H1 (cell line): ENCODE measurements at regions not wholly inside any gene's neighbourhood (a gene's known extent, or its start where the extent isn't known, plus 50 kb on each side); places are given as distances from the start of the nearest gene placed in this dataset.

Experiments
- CTCF ChIA-PET: fragments of 300-600 bp; sonication (Branson Sonifier 250); formaldehyde crosslinking; loops from one replicate; lab custom pipeline; 2021; ENCODE audit not compliant: partially characterized antibody; lab: Charles Lee
- POLR2A ChIA-PET: fragments of 300-600 bp; sonication (Branson Sonifier 250); formaldehyde crosslinking; loops from one replicate; lab custom pipeline; 2021; ENCODE audit warnings: inconsistent platforms; ENCODE audit not compliant: partially characterized antibody; lab: Charles Lee
- DNase-seq, 2 experiments: peaks; one replicate each; pipeline versions ENCODE4 v3.0.0 to v3.0.0-alpha.2; 2010 to 2022; ENCODE audit warnings: low spot score in 2 of 2, low read depth in 1 of 2, mixed read lengths in 1 of 2
- FAIRE-seq: peaks from 2 replicates; lab custom pipeline; 2011; peaks lifted over from hg19 to GRCh38; lab: Jason Lieb, UNC
- H2AFZ ChIP-seq: 2 replicates; pipeline ENCODE4 v1.8.1; 2012; ENCODE audit warnings: low read length, inconsistent platforms
- H2AK5ac ChIP-seq: 2 replicates; pipeline ENCODE4 v1.6.1; 2013; ENCODE audit warnings: low read depth, low read length
- H2BK120ac ChIP-seq: replicated peaks from 2 replicates; pipeline ENCODE3; 2013; ENCODE audit warnings: low read depth, low read length, inconsistent platforms
- H2BK12ac ChIP-seq: 2 replicates; pipeline ENCODE4 v1.6.1; 2013; ENCODE audit warnings: low read depth, low read length
- H2BK15ac ChIP-seq: 2 replicates; pipeline ENCODE4 v1.6.1; 2013; ENCODE audit warnings: low read length
- H2BK20ac ChIP-seq: 2 replicates; pipeline ENCODE4 v1.6.1; 2013; ENCODE audit warnings: low read length
- H2BK5ac ChIP-seq: 2 replicates; pipeline ENCODE4 v1.6.1; 2013; ENCODE audit warnings: low read depth, low read length
- H3K14ac ChIP-seq: 2 replicates; pipeline ENCODE4 v1.6.1; 2013; ENCODE audit warnings: inconsistent platforms; ENCODE audit not compliant: insufficient read length
- H3K18ac ChIP-seq: 2 replicates; pipeline ENCODE4 v1.6.1; 2013; ENCODE audit warnings: low read length; ENCODE audit errors: extremely low read depth
- H3K23ac ChIP-seq: 2 replicates; pipeline ENCODE4 v1.6.1; 2013; ENCODE audit warnings: inconsistent platforms; ENCODE audit not compliant: insufficient read length
- H3K23me2 ChIP-seq: 2 replicates; pipeline ENCODE4 v1.6.1; 2013; ENCODE audit warnings: low read depth, low read length
- H3K27ac ChIP-seq: 2 replicates; pipeline ENCODE4 v1.6.1; 2011; ENCODE audit warnings: low read depth, low read length, inconsistent platforms
- H3K27me3 ChIP-seq, 4 experiments: replicated peaks in 1 of 4; 1 replicate in 1 of 4; 2 replicates in 3 of 4; pipeline versions ENCODE4 v1.6.1 to v1.8.1; 2011 to 2013; ENCODE audit warnings: low read length in 3 of 4, mild to moderate bottlenecking in 3 of 4, inconsistent platforms in 2 of 4, mixed read lengths in 2 of 4, moderate library complexity in 1 of 4; ENCODE audit not compliant: control insufficient read depth in 3 of 4, insufficient read depth in 3 of 4; ENCODE audit errors: extremely low read depth in 1 of 4
- H3K36me3 ChIP-seq, 4 experiments: 2 replicates each; pipeline versions ENCODE4 v1.6.1 to v1.8.1; 2011 to 2013; ENCODE audit warnings: mild to moderate bottlenecking in 4 of 4, low read length in 3 of 4, moderate library complexity in 2 of 4, control low read depth in 1 of 4, inconsistent platforms in 1 of 4; ENCODE audit not compliant: insufficient read depth in 4 of 4, control insufficient read depth in 2 of 4
- H3K4ac ChIP-seq: replicated peaks from 2 replicates; pipeline ENCODE3; 2013; ENCODE audit warnings: low read length, low read depth, mixed read lengths, inconsistent platforms; ENCODE audit not compliant: insufficient read length
- H3K4me1 ChIP-seq, 4 experiments: replicated peaks in 1 of 4; 1 replicate in 1 of 4; 2 replicates in 3 of 4; pipeline versions ENCODE4 v1.6.1 to v1.8.1; 2011 to 2013; ENCODE audit warnings: low read length in 3 of 4, inconsistent platforms in 2 of 4, mixed read lengths in 1 of 4; ENCODE audit not compliant: insufficient read depth in 4 of 4, control insufficient read depth in 3 of 4
- H3K4me2 ChIP-seq, 2 experiments: 2 replicates each; pipeline versions ENCODE4 v1.6.1 to v1.8.1; 2011 to 2013; ENCODE audit warnings: low read depth in 2 of 2, low read length in 2 of 2, control low read depth in 1 of 2, inconsistent platforms in 1 of 2, mild to moderate bottlenecking in 1 of 2; ENCODE audit not compliant: insufficient read depth in 1 of 2
- H3K4me3 ChIP-seq, 4 experiments: fragments of 200-600, 300-600 bp in 1 of 4; sonication (generic), shearing (Covaris generic), sonication (Bioruptor Twin) in 1 of 4; 2 replicates each; pipeline versions ENCODE4 v1.5.1 to v1.8.1; 2011 to 2016; ENCODE audit warnings: low read length in 4 of 4, low read depth in 3 of 4, control low read depth in 2 of 4, inconsistent platforms in 2 of 4, mild to moderate bottlenecking in 2 of 4, mixed read lengths in 1 of 4, moderate library complexity in 1 of 4; ENCODE audit not compliant: insufficient read depth in 2 of 4; ENCODE audit errors: extremely low read depth in 1 of 4
- H3K56ac ChIP-seq: replicated peaks from 2 replicates; pipeline ENCODE3; 2013; ENCODE audit warnings: low read depth, mild to moderate bottlenecking, mixed read lengths, low read length, inconsistent platforms; ENCODE audit not compliant: insufficient read length
- H3K79me1 ChIP-seq: 2 replicates; pipeline ENCODE4 v1.6.1; 2013; ENCODE audit warnings: low read depth, low read length, control low read depth
- H3K79me2 ChIP-seq, 2 experiments: 2 replicates each; pipeline versions ENCODE4 v1.6.1 to v1.8.1; 2012 to 2013; ENCODE audit warnings: low read length in 2 of 2, mild to moderate bottlenecking in 2 of 2, inconsistent platforms in 1 of 2; ENCODE audit not compliant: insufficient read depth in 2 of 2, control insufficient read depth in 1 of 2
- H3K9ac ChIP-seq, 4 experiments: replicated peaks in 1 of 4; 1 replicate in 1 of 4; 2 replicates in 3 of 4; pipeline versions ENCODE4 v1.6.1 to v1.8.1; 2011 to 2013; ENCODE audit warnings: low read depth in 3 of 4, low read length in 3 of 4, control low read depth in 2 of 4, mild to moderate bottlenecking in 2 of 4, moderate library complexity in 2 of 4, inconsistent platforms in 1 of 4; ENCODE audit errors: extremely low read depth in 1 of 4
- H3K9me3 ChIP-seq, 2 experiments: 2 replicates each; pipeline versions ENCODE4 v1.6.1 to v1.8.1; 2012 to 2013; ENCODE audit warnings: mild to moderate bottlenecking in 2 of 2, moderate library complexity in 2 of 2, control low read depth in 1 of 2, inconsistent platforms in 1 of 2, low read depth in 1 of 2, low read length in 1 of 2, mixed read lengths in 1 of 2; ENCODE audit not compliant: insufficient read depth in 2 of 2
- H4K20me1 ChIP-seq, 2 experiments: replicated peaks in 1 of 2; 2 replicates each; pipeline versions ENCODE3 to v1.8.1; 2011 to 2013; ENCODE audit warnings: inconsistent platforms in 2 of 2, low read length in 2 of 2, mild to moderate bottlenecking in 1 of 2; ENCODE audit not compliant: insufficient read depth in 2 of 2, control insufficient read depth in 1 of 2
- H4K5ac ChIP-seq: 2 replicates; pipeline ENCODE4 v1.6.1; 2013; ENCODE audit warnings: low read length, low read depth, mixed read lengths, inconsistent platforms; ENCODE audit not compliant: insufficient read length
- H4K8ac ChIP-seq: 2 replicates; pipeline ENCODE4 v1.8.0; 2013; ENCODE audit warnings: mild to moderate bottlenecking, moderate library complexity, low read length, inconsistent platforms; ENCODE audit not compliant: insufficient read depth; ENCODE audit errors: extremely low read depth
- H4K91ac ChIP-seq: replicated peaks from 2 replicates; pipeline ENCODE3; 2013; ENCODE audit warnings: low read length, mixed read lengths, inconsistent platforms; ENCODE audit not compliant: insufficient read length
- GABPA ChIP-seq: IDR thresholded peaks from 2 replicates; pipeline ENCODE4 v1.6.1; 2011; ENCODE audit warnings: mild to moderate bottlenecking, low read length, moderate library complexity, borderline replicate concordance; ENCODE audit not compliant: insufficient read depth
- HDAC2 ChIP-seq, 2 experiments: fragments of 300-600 bp in 1 of 2; sonication (generic) in 1 of 2; IDR thresholded peaks; 2 replicates each; pipeline ENCODE4 v1.6.1; 2011 to 2012; ENCODE audit warnings: low read depth in 2 of 2, low read length in 2 of 2, mild to moderate bottlenecking in 2 of 2, moderate library complexity in 2 of 2, borderline replicate concordance in 1 of 2, inconsistent platforms in 1 of 2
- JUND ChIP-seq: IDR thresholded peaks from 2 replicates; pipeline ENCODE4 v1.6.1; 2011; ENCODE audit warnings: mild to moderate bottlenecking, improper control_type of control experiment, low read length
- MAFK ChIP-seq: IDR thresholded peaks from 2 replicates; pipeline ENCODE4 v1.6.1; 2012; ENCODE audit warnings: low read depth, mild to moderate bottlenecking, improper control_type of control experiment, low read length
- NRF1 ChIP-seq: IDR thresholded peaks from 2 replicates; pipeline ENCODE4 v1.6.1; 2011; ENCODE audit warnings: mild to moderate bottlenecking, low read depth, low read length, improper control_type of control experiment
- PHF8 ChIP-seq: fragments of 200-600 bp; sonication (generic); conservative IDR thresholded peaks from 2 replicates; pipeline ENCODE4 v1.7.1; 2012; ENCODE audit warnings: low read depth, mild to moderate bottlenecking, inconsistent platforms, low read length, moderate library complexity
- RAD21 ChIP-seq, 2 experiments: IDR thresholded peaks in 1 of 2; conservative IDR thresholded peaks in 1 of 2; 2 replicates each; pipeline ENCODE4 v1.6.1; 2011; ENCODE audit warnings: low read depth in 2 of 2, low read length in 2 of 2, improper control_type of control experiment in 1 of 2, inconsistent platforms in 1 of 2, mild to moderate bottlenecking in 1 of 2, moderate library complexity in 1 of 2
- SUZ12 ChIP-seq: fragments of 200-600 bp; sonication (generic); IDR thresholded peaks from 2 replicates; pipeline ENCODE4 v1.6.1; 2012; ENCODE audit warnings: mild to moderate bottlenecking, inconsistent platforms, low read length, moderate library complexity, mixed read lengths
- TBP ChIP-seq: IDR thresholded peaks from 2 replicates; pipeline ENCODE4 v1.6.1; 2011; ENCODE audit warnings: low read depth, low read length, improper control_type of control experiment
- WGBS, 2 experiments: shearing (Covaris generic) in 1 of 2; methylation state at CpG; one replicate each; pipeline versions ENCODE4 v1.1.6 to v1.1.7; 2013 to 2015; ENCODE audit warnings: low lambda C conversion rate in 2 of 2, mixed read lengths in 2 of 2, inconsistent platforms in 1 of 2, low coverage in 1 of 2, missing lambda C conversion rate in 1 of 2; ENCODE audit not compliant: insufficient replicate concordance in 2 of 2, insufficient coverage in 1 of 2, insufficient read length in 1 of 2; ENCODE audit errors: extremely low coverage in 1 of 2, missing lambda C conversion rate in 1 of 2; 5-methylcytosine and 5-hydroxymethylcytosine counted together
- TF ChIP-seq, protein P1 (sequence below): IDR thresholded peaks from 2 replicates; pipeline ENCODE4 v1.6.1; 2011; ENCODE audit warnings: low read depth, mild to moderate bottlenecking, low read length; ENCODE audit not compliant: insufficient read depth
- TF ChIP-seq, protein P2 (sequence below): IDR thresholded peaks from 2 replicates; pipeline ENCODE4 v1.6.1; 2012; ENCODE audit warnings: inconsistent platforms
- TF ChIP-seq, protein P3 (sequence below): IDR thresholded peaks from 2 replicates; pipeline ENCODE4 v1.6.1; 2012; ENCODE audit warnings: inconsistent platforms

GRCh38 chr7:21070571-21071090 lies 283.9 kb upstream of the SP8 start:
- H3K9me3 ChIP-seq, result no peaks in the 10 kb centered on the region
- H3K4me3 ChIP-seq, result no peak overlapping the region
- H3K23ac ChIP-seq, result no peak overlapping the region
- H2BK5ac ChIP-seq, result no peak overlapping the region
- H3K4ac ChIP-seq, result no peak overlapping the region
- no peaks in the 10 kb centered on the region for H3K36me3 ChIP-seq
- ChIA-PET POLR2A (no interaction called here), CTCF (no interaction called here)
- no peak overlapping the region for H3K27ac ChIP-seq
- H3K56ac ChIP-seq, result no peak overlapping the region
- no peak overlapping the region for H3K18ac ChIP-seq
- no peak overlapping the region for H3K14ac ChIP-seq
- no peak overlapping the region for H2BK20ac ChIP-seq
- no peak overlapping the region for H4K91ac ChIP-seq
- no peak overlapping the region for H2AK5ac ChIP-seq
- H4K5ac ChIP-seq, result no peak overlapping the region
- H3K4me1 ChIP-seq, result peaks cover 0 to 2% (median 0%) of the 10 kb centered on the region in 4 experiments; a peak in 2 of 7 replicates
- no peaks in the 10 kb centered on the region for H4K20me1 ChIP-seq
- no peaks in the 10 kb centered on the region for H3K79me2 ChIP-seq
- no peak overlapping the region for H3K9ac ChIP-seq
- H3K79me1 ChIP-seq, result no peaks in the 10 kb centered on the region
- H2BK15ac ChIP-seq, result no peak overlapping the region
- H3K4me2 ChIP-seq, result no peak overlapping the region
- no peak overlapping the region for H4K8ac ChIP-seq
- H3K27me3 ChIP-seq, result no peaks in the 10 kb centered on the region
- H2BK12ac ChIP-seq, result no peak overlapping the region
- H3K23me2 ChIP-seq, result no peaks in the 10 kb centered on the region
- H2AFZ ChIP-seq, result no peak overlapping the region
- no peak overlapping the region for H2BK120ac ChIP-seq
- no peak for FAIRE-seq
- 96% methylated on average over 1 of the region's 1 CpG; no CpG with 5 or more reads in 1 of the 2 experiments for WGBS, 2 experiments
- no peak for DNase-seq
- TF ChIP-seq RAD21 (IDR thresholded peaks at IDR 0.05 in 1 of 2, conservative IDR thresholded peaks at IDR 0.05 in 1 of 2; ENCODE audit: low read depth in 2 of 2, low read length in 2 of 2) (no peak), GABPA (no peak), MAFK (no peak), TBP (no peak), HDAC2 (IDR thresholded peaks at IDR 0.05; ENCODE audit: borderline replicate concordance in 1 of 2, low read depth in 2 of 2, low read length in 2 of 2) (no peak), NRF1 (no peak), PHF8 (no peak), JUND (no peak), SUZ12 (no peak)
- TF ChIP-seq, protein P1, sequence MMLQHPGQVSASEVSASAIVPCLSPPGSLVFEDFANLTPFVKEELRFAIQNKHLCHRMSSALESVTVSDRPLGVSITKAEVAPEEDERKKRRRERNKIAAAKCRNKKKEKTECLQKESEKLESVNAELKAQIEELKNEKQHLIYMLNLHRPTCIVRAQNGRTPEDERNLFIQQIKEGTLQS, result no peak
- TF ChIP-seq, protein P2, sequence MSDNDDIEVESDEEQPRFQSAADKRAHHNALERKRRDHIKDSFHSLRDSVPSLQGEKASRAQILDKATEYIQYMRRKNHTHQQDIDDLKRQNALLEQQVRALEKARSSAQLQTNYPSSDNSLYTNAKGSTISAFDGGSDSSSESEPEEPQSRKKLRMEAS, result no peak
- TF ChIP-seq, protein P3, sequence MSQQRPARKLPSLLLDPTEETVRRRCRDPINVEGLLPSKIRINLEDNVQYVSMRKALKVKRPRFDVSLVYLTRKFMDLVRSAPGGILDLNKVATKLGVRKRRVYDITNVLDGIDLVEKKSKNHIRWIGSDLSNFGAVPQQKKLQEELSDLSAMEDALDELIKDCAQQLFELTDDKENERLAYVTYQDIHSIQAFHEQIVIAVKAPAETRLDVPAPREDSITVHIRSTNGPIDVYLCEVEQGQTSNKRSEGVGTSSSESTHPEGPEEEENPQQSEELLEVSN, result no peak
